Heart left ventricle (tissue), 16 donors: ENCODE measurements at regions not wholly inside any gene's neighbourhood (a gene's known extent, or its start where the extent isn't known, plus 50 kb on each side); places are given as distances from the start of the nearest gene placed in this dataset.

ENCODE experiments used
- ATAC-seq, 4 donors: fragments of 200-7000 bp; cut with Tn5 transposase; one replicate each; pipeline ENCODE4 v1.9.1; 2020 to 2022; ENCODE audit warnings: moderate library complexity in 4 of 4, mild to moderate bottlenecking in 3 of 4, moderate number of reproducible peaks in 1 of 4
- DNase-seq, 5 donors: peaks; one replicate each; pipeline ENCODE4 v3.0.0-alpha.2; 2020
- H3K27ac ChIP-seq, 12 donors: fragments of 200-600 bp; sonication (generic) in 4 of 12; one replicate each; pipeline versions ENCODE4 v1.5.0 to v1.8.0; 2016 to 2022; ENCODE audit warnings: mild to moderate bottlenecking in 2 of 12
- H3K27me3 ChIP-seq, 9 donors: fragments of 200-600 bp; sonication (generic) in 2 of 9; one replicate each; pipeline versions ENCODE4 v1.5.1 to v1.8.0; 2016 to 2022; ENCODE audit warnings: mild to moderate bottlenecking in 3 of 9
- H3K36me3 ChIP-seq, 9 donors: fragments of 200-600 bp; sonication (generic) in 2 of 9; one replicate each; pipeline versions ENCODE4 v1.5.0 to v1.8.0; 2018 to 2022; ENCODE audit warnings: mild to moderate bottlenecking in 2 of 9
- H3K4me1 ChIP-seq, 12 donors: fragments of 200-600 bp; sonication (generic) in 4 of 12; one replicate each; pipeline versions ENCODE4 v1.5.0 to v1.8.0; 2016 to 2022; ENCODE audit warnings: mild to moderate bottlenecking in 3 of 12
- H3K4me3 ChIP-seq, 12 donors: fragments of 200-600 bp; sonication (generic) in 4 of 12; one replicate each; pipeline versions ENCODE4 v1.5.0 to v1.8.0; 2017 to 2022; ENCODE audit warnings: mild to moderate bottlenecking in 9 of 12, moderate library complexity in 4 of 12
- H3K9me3 ChIP-seq, 12 donors: fragments of 200-600 bp; sonication (generic) in 4 of 12; one replicate each; pipeline versions ENCODE4 v1.5.0 to v1.8.0; 2016 to 2022; ENCODE audit warnings: mild to moderate bottlenecking in 1 of 12
- POLR2A ChIP-seq, 2 donors: fragments of 450-650 bp; IDR thresholded peaks; one replicate each; pipeline ENCODE4 v1.6.1; 2017; ENCODE audit warnings: antibody characterized with exemption in 2 of 2, mild to moderate bottlenecking in 2 of 2, moderate library complexity in 2 of 2
- WGBS, 4 donors: extraction: QIAGEN DNeasy Blood & Tissue Kit in 2 of 4; methylation state at CpG; one replicate each; pipeline versions ENCODE4 v1.1.5 to v1.1.7; 2013 to 2018; 5-methylcytosine and 5-hydroxymethylcytosine counted together
- intact Hi-C, 10 donors: fragments of 100-400 bp; cut with DNase I; formaldehyde crosslinking; loops; one replicate each; pipeline versions ENCODE4 v1.11.1 to v1.14.2; 2022
- TF ChIP-seq, protein P1 (sequence below), 12 donors: fragments of 200-600 bp; sonication (generic) in 4 of 12; IDR thresholded peaks; one replicate each; pipeline versions ENCODE4 v1.5.0 to v1.8.0; 2018 to 2022; ENCODE audit warnings: antibody characterized with exemption in 12 of 12, mild to moderate bottlenecking in 5 of 12
- donor health status: ischemic (EF 13 %, LVEDD 7.1; RV severe dilation, severe dysfunction).
- donor health status: healthy with polysubstance abuse.
- donor health status: DM: no; HTN: yes; CAD: no.
- donor health status: DM: no; HTN: no; CAD: no.
- donor health status: ischemic (EF 25% LVEDD 6.9; RV normal size, moderate dysfunction).
- donor health status: ischemic (EF 25% LVEDD 5.7; RV mildly dilated, moderate dysfunction).
- donor health status: healthy.
- donor health status: DM: yes; HTN: yes; CAD: no.
- donor health status: ischemic (EF 35%, LVEDD 5.7; RV mildly dilated, moderate dysfunction).
- donor health status: nonischemic (EF 11% LVEDD 7.7; RV severe dilation, severe dysfunction).
- donor health status: DM: yes; HTN: yes; CAD: no.
- donor health status: PGD.
- donor health status: ischemic (EF 29% LVEDD 5.4; RV normal size, mild dysfunction).
- donor health status: nonischemic (EF 23%, LVEDD 6.1; RV moderate dilation, normal function).

DNA sequence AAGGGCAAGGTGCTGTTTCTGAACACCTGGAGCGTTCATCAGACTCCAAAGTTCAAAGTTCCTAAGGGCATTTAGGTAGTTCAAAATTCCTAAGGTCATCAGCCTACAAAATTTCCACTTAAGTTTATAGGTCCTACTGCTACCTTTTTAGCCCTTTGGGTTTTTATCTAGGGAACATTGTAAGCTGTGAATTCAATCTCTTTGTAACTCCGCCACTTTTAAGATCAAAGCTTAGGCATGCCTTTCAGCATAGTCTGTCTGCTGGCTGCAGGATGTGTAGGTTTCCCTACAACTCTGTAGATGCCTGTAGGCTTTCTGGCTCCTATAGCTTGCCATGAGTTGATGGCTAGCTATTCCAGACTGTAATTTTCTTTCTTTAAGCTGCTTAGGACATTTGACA is 291.6 kb downstream of the MAP2K6 start:
- 89 to 96% (median 95%) methylated on average over 2 of the region's 2 CpGs for WGBS, 4 donors

DNA sequence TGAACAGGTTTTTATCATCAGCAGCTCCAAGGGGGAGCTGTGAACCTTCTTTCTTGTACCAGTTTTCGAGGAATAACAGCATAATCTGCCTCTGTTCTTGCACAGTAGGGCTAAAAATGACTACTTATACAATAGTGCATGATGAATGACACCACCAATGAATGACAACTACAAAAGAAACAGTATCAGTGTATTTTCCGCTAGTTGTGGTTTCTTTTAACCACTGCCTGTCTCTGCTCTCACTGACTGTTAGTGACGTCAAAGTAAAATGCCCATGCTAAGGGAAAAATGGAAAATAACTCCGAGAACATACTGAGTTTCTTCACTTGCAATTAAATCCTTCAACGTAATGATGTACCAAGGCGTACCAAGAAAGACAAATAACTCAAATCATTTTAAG is 294.9 kb downstream of the MAP2K6 start:
- DNase-seq (no peak), ATAC-seq (no peak)
- intact Hi-C loops, result no loop called here
- no peak overlapping the region for H3K4me3 ChIP-seq
- no peaks in the 10 kb centered on the region for H3K9me3 ChIP-seq
- 89 to 93% (median 90%) methylated on average over 6 of the region's 6 CpGs for WGBS, 4 donors
- H3K4me1 ChIP-seq, result peaks cover 0 to 7% (median 0%) of the 10 kb centered on the region in 12 donors
- TF ChIP-seq, protein P1, sequence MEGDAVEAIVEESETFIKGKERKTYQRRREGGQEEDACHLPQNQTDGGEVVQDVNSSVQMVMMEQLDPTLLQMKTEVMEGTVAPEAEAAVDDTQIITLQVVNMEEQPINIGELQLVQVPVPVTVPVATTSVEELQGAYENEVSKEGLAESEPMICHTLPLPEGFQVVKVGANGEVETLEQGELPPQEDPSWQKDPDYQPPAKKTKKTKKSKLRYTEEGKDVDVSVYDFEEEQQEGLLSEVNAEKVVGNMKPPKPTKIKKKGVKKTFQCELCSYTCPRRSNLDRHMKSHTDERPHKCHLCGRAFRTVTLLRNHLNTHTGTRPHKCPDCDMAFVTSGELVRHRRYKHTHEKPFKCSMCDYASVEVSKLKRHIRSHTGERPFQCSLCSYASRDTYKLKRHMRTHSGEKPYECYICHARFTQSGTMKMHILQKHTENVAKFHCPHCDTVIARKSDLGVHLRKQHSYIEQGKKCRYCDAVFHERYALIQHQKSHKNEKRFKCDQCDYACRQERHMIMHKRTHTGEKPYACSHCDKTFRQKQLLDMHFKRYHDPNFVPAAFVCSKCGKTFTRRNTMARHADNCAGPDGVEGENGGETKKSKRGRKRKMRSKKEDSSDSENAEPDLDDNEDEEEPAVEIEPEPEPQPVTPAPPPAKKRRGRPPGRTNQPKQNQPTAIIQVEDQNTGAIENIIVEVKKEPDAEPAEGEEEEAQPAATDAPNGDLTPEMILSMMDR (IDR thresholded peaks at IDR 0.05), result no peak
- TF ChIP-seq POLR2A (IDR thresholded peaks at IDR 0.05), result no peak
- H3K27ac ChIP-seq, result no peak overlapping the region
- no peaks in the 10 kb centered on the region for H3K27me3 ChIP-seq
- no peaks in the 10 kb centered on the region for H3K36me3 ChIP-seq

More for the DNA sequence above, 291.6 kb downstream of the MAP2K6 start:
- Histone ChIP-seq H3K36me3 (no peaks in the 10 kb centered on the region), H3K27me3 (no peaks in the 10 kb centered on the region), H3K4me3 (no peak overlapping the region), H3K4me1 (no peaks in the 10 kb centered on the region), H3K9me3 (no peaks in the 10 kb centered on the region), H3K27ac (no peak overlapping the region)
- ATAC-seq (no peak), DNase-seq (no peak)
- intact Hi-C loops, result no loop called here
- TF ChIP-seq, protein P1 (IDR thresholded peaks at IDR 0.05), result no peak
- TF ChIP-seq POLR2A (IDR thresholded peaks at IDR 0.05), result no peak

DNA sequence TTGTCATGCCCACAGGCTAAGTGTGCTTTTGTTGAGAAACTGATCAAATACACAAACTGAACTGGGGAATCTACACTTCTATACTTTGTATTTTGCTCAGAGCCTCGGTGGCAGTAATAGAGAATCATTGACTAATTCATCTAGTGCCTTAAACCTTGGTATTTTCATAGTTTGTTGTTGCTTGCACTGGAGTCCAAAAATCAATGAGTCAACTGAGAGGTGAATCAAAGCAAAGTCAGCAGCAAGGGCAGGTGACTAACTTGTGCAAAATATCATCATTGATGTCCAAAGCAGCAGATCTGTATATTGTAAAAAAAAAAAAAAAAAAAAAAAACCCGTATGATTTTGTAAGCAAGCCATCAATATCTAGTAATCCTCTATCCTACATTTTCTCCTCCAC is 296.4 kb downstream of the MAP2K6 start:
- no peak for ATAC-seq

DNA sequence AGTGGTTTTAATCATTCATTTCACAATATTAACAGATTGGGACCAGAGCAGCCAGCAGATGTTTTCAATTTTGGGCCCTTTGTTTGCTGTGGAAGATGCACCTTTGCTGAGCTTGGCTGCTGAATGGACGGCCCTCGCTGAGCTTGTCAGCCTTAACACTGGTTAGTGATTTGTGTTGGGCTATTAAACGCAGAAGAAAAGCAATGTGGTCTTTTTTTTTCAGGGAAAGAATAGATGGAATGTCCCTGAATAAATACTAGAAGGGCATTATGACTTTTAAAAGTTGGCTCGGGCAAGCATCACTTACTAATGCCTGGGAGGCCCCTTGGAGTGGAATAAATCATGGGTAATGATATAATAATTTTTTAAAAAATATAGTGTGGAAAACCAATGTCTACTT is 297.0 kb downstream of the MAP2K6 start:
- Histone ChIP-seq H3K27ac (no peak overlapping the region), H3K36me3 (no peaks in the 10 kb centered on the region), H3K9me3 (no peaks in the 10 kb centered on the region), H3K27me3 (no peaks in the 10 kb centered on the region), H3K4me1 (peaks cover 0 to 7% (median 0%) of the 10 kb centered on the region in 12 donors), H3K4me3 (no peak overlapping the region)
- intact Hi-C loops, result no loop called here
- WGBS, 4 donors, result 83 to 92% (median 90%) methylated on average over 4 of the region's 4 CpGs
- ATAC-seq (no peak), DNase-seq (no peak)
- TF ChIP-seq, protein P1 (IDR thresholded peaks at IDR 0.05), result no peak
- no peak for TF ChIP-seq POLR2A (IDR thresholded peaks at IDR 0.05)

More for the DNA sequence above, 296.4 kb downstream of the MAP2K6 start:
- H3K27me3 ChIP-seq, result no peaks in the 10 kb centered on the region
- H3K36me3 ChIP-seq, result no peaks in the 10 kb centered on the region
- intact Hi-C loops, result no loop called here
- H3K27ac ChIP-seq, result no peak overlapping the region
- no peak for DNase-seq
- WGBS, 4 donors, result 94 to 97% (median 95%) methylated on average over 2 of the region's 2 CpGs
- peaks cover 0 to 7% (median 0%) of the 10 kb centered on the region in 12 donors for H3K4me1 ChIP-seq
- no peak overlapping the region for H3K4me3 ChIP-seq
- H3K9me3 ChIP-seq, result no peaks in the 10 kb centered on the region
- no peak for TF ChIP-seq POLR2A (IDR thresholded peaks at IDR 0.05)
- TF ChIP-seq, protein P1 (IDR thresholded peaks at IDR 0.05), result no peak
